ENCODE measurements at regions not wholly inside any gene's neighbourhood (a gene's known extent, or its start where the extent isn't known, plus 50 kb on each side); places are given as distances from the start of the nearest gene placed in this dataset.
A peak's percentile ranks its signal among the peaks of the same experiment; 100 is the strongest.
"Not testable (repeated sequence)": the region's sequence is repeated elsewhere in the genome, so short reads cannot be mapped to it uniquely, and the experiment has no call there.

GRCh38 chr16:26911436-26911835 is 155.3 kb upstream of the C16orf82 start:
- DNase-seq, result no peak

DNA sequence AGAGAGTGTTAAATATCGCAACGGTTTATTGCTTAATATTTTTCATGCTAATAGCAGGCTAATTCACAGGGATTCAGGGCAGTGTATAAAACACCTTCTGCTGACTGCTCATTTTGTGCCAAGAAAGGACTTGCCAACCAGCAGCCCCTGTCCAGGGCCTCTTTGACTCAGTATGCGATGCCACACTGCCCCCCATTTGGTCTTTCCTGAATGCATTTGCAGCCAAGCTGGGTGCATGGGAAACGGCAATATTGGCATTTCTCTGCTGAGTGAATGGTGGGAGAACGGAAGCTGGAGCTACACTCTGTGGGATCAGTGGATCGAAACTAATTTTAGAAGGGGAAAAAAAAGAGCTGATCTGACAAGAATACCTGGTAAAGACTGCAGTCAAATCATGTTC is 152.9 kb upstream of the C16orf82 start:
- DNase-seq, result no peak

GRCh38 chr16:26930786-26931581 is 135.7 kb upstream of the C16orf82 start:
- no peak for DNase-seq

GRCh38 chr16:26950636-26951035 is 116.1 kb upstream of the C16orf82 start:
- DNase-seq, result no peak

DNA sequence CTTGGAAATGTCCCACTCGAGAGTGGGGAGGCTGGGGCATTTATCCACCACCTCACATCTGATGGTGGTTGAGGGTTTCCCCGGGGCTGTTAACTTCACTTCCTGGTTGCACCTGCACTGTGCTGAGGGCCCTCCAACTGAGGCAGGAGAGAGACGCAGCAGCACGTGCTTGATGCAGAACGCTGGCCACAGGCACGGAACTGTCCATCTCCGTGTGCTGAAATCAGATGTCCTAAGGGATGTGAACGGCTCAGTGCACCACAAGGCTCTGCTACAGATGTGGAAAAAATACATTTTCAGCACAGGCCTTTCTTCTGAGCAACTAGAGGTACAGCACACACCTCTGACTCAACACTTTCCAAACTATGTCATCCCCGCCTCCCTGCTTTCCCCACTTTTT is 114.8 kb upstream of the C16orf82 start:
- no peak for DNase-seq

- no peak for DNase-seq
Observed at GRCh38 chr16:26952411-26952810, 114.3 kb upstream of the C16orf82 start.

DNA sequence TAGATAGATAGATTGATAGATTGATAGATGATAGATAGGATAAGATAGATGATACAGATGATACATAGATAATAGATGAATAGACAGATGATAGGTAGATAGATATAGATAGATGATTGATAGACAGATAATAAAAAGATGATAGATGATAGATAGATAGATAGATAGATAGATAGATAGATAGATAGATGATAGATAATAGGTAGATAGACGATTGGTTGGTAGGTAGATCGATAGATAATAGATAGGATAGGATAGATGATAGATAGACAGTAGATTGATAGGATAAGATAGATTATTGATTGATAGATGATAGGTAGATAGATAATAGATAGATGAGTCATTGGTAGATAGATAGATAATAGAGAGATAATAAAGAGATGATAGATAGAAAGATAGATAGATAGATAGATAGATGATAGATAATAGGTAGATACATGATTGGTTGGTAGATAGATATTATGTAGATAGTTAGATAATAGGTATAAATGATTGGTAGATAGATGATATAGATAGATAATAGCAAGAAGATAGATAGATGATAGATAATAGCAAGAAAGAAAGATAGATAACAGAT is 109.4 kb upstream of the C16orf82 start:
- no peak for DNase-seq

DNA sequence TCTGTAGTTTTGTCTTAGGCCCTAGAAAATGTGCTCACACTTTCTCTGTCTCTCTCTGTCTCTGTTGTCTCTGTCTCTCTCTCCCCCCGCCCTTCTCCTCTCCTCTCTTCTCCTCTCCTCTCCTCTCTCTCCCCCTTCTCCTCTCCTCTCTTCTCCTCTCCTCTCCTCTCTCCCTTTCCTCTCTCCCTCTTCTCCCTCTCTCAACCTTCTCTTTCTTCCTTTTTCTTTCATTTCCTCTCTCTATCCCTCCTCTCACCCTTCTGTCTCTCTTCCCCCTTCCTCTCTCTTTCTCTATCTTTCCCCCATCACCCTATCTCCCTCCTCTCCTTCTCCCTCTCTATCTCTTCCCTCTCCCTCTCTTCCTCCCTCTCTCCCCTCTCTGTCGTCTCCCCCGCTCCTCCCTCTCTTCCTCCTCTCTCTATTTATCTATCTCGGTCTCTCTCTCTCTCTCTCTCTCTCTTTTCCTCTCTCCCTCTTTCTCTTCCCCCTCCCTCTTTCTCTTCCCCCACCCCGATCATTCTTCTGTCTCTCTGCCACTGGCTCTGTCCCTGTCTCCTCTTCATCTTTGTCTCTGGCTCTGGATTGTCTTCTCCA is 107.2 kb upstream of the C16orf82 start:
- DNase-seq, result no peak

DNA sequence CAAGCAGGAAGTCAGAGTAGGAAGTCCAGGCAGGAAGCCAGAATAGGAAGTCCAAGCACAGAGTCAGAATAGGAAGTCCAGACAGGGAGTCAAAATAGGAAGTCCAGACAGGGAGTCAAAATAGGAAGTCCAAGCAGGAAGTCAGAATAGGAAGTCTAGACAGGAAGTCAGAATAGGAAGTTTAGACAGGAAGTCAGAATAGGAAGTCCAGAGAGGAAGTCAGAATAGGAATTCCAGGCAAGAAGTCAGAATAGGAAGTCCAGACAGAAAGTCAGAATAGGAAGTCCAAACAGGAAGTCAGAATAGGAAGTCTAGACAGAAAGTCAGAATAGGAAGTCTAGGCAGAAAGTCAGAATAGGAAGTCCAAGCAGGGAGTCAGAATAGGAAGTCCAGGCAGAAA is 105.3 kb upstream of the C16orf82 start:
- no peak for DNase-seq

GRCh38 chr16:26963109-26963508 is 103.6 kb upstream of the C16orf82 start:
- DNase-seq, result peak; percentile 24 to 33

GRCh38 chr16:26969589-26970231 is 97.0 kb upstream of the C16orf82 start:
- no peak for DNase-seq

GRCh38 chr16:26970292-26970691 is 96.4 kb upstream of the C16orf82 start:
- DNase-seq, result no peak

DNA sequence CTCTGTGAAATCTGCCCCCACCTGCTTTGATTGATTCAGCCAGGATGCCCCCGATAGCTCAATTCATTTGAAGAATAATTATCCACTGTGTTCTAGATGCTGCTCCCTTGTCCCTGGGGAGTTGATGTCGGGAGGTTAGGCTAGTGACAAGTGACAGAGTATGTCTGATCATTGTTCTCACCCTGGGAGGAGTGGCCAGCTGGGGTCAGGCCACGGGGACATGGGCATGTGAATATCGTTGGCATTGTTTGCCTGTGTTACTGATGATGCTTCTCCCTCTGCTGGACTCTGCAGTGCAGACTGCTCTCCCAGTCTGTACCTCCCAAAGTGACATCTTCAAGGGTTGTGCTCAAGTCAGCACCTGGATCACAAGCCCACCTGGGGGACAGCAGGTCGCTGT is 89.9 kb upstream of the C16orf82 start:
- DNase-seq, result no peak

DNA sequence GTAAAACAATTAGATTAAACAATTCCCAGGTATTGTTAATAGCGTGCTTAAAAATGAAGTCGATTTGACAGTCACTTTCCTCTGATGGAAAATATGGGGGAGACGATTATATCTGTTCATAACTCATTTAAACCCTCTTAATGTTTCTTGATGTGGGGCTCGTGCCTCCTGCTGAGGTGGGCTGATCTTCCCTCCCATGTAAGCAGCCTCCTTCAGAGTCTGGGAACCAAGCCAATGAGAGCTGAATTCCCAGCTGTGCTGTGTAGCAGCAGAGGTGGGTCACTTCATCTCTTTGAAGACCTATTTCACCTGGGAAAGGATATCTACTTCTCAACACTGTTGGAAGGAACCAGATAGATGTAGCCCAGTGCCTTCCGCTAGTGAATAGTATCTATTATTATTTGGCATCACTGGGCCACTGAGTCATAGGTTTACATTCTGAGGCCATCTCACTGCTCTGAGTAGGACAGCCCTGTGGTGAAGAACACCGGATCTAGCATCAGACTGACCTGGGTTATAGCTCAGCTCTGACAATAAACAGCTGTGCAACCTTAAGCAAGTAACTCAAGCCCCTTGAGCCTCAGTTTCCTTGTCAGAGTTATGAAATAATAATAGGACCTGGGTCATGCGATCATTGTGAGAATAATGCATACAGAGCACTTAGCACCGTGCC is 85.3 kb upstream of the C16orf82 start:
- DNase-seq, result no peak

GRCh38 chr16:26982422-26982821 is 84.3 kb upstream of the C16orf82 start:
- DNase-seq, result no peak

DNA sequence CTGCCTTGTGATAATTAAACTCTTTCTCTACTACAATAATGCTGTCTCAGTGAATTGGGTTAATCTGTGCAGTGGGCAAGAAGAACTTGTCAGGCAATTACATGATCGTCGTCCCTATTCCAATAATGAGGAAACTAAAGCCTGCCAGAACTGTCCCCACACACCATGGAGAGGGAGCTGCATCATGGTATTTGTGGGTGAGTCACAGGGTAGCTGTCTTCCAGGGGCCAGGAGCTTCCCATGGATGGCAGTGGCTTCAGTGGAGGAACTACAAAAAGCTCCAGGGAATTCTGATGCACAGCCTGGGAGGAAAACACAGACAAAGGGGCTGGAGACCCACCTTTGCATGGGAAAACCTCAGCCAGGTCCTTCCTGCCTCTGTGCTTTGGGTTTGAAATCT is 83.3 kb upstream of the C16orf82 start:
- DNase-seq, result no peak

DNA sequence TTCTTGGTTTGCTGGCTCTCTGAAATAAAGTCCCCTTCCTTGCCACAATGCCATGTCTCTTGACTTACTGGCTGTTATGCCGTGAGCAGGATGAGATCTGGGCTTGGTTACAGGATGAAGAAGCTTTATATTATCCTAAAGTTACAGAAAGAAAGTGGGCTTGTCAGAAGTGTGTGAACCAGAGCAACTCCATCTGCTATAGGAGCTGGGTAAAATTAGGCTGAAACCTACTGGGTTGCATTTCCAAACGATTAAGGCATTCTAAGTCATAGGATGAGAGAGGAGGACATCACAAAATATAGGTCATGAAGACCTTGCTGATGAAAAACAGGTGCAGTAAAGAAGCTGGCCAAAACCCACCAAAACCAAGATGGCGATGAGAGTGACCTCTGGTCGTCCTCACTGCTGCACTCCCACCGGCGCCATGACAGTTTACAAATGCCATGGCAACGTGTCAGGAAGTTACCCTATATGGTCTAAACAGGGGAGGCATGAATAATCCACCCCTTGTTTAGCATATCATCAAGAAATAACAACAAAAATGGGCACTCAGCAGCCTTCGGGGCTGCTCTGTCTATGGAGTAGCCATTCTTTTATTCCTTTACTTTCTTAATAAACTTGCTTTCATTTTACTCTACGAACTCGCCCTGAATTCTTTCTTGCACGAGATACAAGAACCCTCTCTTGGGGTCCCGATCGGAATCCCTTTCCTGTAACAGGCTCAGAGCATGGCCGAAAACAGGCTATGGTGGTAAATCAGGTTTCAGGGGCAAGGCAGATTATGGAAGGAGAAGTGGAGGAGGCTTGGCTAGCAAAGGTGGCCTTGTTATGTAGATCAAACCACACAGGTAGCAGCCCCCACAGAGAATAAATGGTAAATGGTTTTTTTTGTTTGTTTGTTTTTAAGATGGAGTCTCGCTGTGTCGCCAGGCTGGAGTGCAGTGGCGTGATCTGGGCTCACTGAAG is 81.3 kb upstream of the C16orf82 start:
- DNase-seq, result no peak

- no peak for DNase-seq
Observed at GRCh38 chr16:26987597-26988010, 79.1 kb upstream of the C16orf82 start.

DNA sequence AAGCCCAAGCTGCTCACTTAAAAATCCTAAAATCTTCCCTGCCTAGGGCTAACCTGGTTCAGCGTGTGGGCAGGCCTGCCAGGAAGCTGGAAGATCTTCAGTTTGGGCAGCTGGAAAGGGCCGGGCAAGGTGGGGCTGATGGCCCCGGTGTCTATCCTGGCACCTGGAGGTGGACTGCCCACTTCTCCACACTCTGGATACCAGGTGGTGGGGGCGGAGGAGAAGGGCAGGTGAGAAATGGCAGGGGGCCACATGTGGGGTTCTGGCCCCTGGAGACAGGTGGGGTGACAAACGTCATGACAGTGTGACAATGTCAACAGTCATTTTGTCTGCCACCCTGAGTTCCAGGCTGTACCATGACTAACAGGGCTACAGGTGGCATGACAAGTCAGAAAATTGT is 78.5 kb upstream of the C16orf82 start:
- no peak for DNase-seq

DNA sequence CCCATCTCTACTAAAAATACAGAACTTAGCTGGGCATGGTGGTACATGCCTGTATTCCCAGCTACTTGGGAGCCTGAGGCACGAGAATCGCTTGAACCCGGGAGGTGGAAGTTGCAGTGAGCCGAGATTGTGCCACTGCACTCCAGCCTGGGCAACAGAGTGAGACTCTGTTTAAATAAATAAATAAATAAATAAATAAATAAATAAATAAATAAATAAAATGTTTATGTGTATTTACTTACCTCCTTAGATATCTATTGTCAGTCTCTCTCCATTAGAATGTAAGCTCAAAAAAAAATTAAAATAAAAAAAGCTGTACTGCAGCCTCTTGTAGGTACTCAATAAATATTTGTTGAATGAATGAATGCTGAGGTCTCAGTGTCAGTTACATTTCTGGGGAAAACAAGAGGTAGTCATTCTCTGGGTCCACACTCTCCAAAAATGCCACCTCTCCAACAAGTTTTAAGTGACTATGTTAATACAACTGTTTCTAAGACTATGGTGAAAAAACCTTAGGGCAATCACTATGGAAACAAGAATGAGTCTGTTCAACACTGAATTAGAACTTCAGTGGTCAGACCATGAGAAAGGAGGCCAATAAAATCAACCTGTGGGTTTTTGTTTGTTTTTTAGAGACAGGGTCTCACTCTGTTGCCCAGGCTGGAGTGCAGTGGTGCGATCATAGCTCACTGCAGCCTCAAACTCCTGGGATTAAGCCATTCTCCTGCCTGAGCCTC is 76.2 kb upstream of the C16orf82 start:
- not testable (repeated sequence) for DNase-seq

DNA sequence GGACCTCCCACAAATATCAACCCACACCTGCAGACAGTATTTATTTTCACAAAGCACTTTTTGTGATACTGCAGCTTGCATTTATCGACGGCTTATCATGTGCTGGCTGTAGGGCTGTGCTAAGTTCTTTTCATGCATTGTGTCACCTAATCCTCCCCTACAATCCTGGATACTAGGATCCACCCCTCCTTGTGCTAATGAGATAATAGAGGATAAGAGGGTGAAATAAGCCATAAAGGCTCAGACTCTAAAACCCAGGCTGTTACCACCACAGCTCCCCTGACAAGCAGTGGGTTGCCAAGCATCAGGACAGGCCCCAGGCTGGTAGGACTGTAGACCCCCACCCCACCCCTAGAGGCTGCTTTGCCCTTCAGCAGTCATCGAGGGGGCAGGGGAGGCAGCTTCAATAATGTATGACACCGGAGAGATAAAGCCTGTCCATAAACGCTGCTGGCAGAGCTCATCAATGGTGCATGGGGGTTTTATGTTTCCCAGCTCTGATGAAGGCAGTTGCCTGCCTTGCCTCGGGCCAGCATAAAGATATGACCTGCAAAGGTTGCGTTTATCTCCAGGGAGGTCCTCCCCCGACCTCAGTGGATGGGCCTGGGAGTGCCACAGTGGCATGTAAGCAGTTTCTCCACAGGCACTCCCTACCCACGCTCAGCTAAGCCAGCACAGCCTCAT is 73.9 kb upstream of the C16orf82 start:
- DNase-seq, result no peak
